ENCODE measurements at regions not wholly inside any gene's neighbourhood (a gene's known extent, or its start where the extent isn't known, plus 50 kb on each side); places are given as distances from the start of the nearest gene placed in this dataset.

GRCh38 chr2:139155991-139156390, 375.8 kb upstream of the NXPH2 start:
- no peak for TF ChIP-seq ZFX (IDR thresholded peaks at IDR 0.05)
- no peak for TF ChIP-seq CTCF (conservative IDR thresholded peaks at IDR 0.05)

DNA sequence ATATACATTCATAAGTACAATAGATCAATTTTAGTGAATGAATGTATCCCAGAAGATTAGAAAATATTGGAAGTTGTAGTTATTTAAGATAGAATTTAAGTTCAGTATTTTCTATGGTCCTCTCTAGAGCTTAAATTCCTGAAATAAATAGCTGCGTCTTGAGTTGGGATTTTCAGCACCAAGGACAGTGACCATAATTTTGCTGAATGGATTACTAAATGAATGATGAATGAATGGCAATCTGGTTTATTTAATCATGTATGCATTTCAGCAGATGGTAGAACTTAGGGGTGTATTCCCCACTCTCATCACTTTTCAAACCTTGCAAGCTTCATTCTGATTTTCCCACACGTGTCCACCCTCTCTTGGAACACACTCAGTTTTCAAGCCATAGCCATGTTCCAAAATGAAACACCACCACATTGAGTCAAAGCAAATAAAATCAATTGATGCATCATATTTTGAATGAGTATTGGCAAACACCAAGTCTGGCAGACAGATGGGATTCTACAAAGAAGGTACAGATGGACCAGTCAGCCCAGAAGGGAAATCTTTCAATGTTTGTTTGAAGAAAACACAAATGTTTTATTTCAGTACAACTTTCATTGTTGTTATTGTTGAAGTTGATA, 362.2 kb upstream of the NXPH2 start:
- no peak overlapping the region for H3K27ac ChIP-seq
- TF ChIP-seq CTCF (conservative IDR thresholded peaks at IDR 0.05) (no peak), ZFX (IDR thresholded peaks at IDR 0.05) (no peak)

More at GRCh38 chr2:139155991-139156390, 375.8 kb upstream of the NXPH2 start:
- H3K27ac ChIP-seq, result no peak overlapping the region

DNA sequence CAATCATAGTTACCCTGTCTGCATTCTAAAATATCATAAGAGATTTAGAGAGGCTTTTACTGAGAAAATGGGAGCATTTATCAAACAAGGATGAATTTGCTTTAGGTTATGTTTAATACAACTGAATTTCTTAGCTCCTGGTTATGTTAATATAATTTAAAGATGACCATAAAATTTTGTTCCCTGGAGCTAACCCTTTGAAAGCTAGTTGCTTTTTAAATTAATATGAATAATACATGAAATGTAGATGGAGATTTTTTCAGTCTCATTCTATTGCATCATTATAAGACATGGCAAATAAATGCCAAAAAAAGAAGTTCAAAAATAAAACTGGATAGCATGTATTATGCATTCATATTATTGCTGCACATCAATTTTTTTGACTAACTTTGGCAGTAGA, 344.1 kb upstream of the NXPH2 start:
- no peak overlapping the region for H3K27ac ChIP-seq
- no peak for TF ChIP-seq ZFX (IDR thresholded peaks at IDR 0.05)
- no peak for TF ChIP-seq CTCF (conservative IDR thresholded peaks at IDR 0.05)

- no peak overlapping the region for H3K27ac ChIP-seq
- TF ChIP-seq ZFX (IDR thresholded peaks at IDR 0.05) (no peak), CTCF (conservative IDR thresholded peaks at IDR 0.05) (no peak)
Observed at GRCh38 chr2:139123795-139124194, 343.6 kb upstream of the NXPH2 start.

GRCh38 chr2:139122711-139123158, 342.5 kb upstream of the NXPH2 start:
- TF ChIP-seq CTCF (conservative IDR thresholded peaks at IDR 0.05), result no peak
- TF ChIP-seq ZFX (IDR thresholded peaks at IDR 0.05), result no peak
- H3K27ac ChIP-seq, result no peak overlapping the region

GRCh38 chr2:139099721-139100120, 319.5 kb upstream of the NXPH2 start:
- TF ChIP-seq ZFX (IDR thresholded peaks at IDR 0.05) (no peak), CTCF (conservative IDR thresholded peaks at IDR 0.05) (no peak)
- H3K27ac ChIP-seq, result no peak overlapping the region

DNA sequence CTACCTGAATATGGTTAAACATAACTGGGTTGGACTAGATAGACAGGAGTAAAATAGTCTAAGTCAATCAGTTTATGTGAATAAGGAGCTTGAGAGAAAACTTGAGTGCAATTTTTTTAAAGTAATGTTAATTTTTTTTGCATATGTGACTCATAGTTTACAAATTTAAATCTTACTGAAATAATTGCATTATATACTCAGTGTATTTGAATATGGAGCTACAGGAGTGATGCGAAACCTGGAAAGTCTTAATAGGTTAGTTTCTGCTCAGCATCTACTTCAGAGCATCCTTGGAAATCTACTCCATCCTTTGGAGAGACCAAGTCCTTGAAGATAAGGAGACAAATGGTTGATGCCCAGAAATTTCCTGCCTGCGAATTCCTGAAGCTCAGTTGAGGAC, 318.8 kb upstream of the NXPH2 start:
- TF ChIP-seq CTCF (conservative IDR thresholded peaks at IDR 0.05), result no peak
- TF ChIP-seq ZFX (IDR thresholded peaks at IDR 0.05), result no peak
- no peak overlapping the region for H3K27ac ChIP-seq
